Suppressor macrophage (primary cell): ENCODE measurements at regions not wholly inside any gene's neighbourhood (a gene's known extent, or its start where the extent isn't known, plus 50 kb on each side); places are given as distances from the start of the nearest gene placed in this dataset.
"Not testable (repeated sequence)": the region's sequence is repeated elsewhere in the genome, so short reads cannot be mapped to it uniquely, and the experiment has no call there.

Experiments used
- DNase-seq, 4 experiments: peaks; one replicate each; pipeline ENCODE4 v3.0.0-alpha.2; 2020 to 2022

DNA sequence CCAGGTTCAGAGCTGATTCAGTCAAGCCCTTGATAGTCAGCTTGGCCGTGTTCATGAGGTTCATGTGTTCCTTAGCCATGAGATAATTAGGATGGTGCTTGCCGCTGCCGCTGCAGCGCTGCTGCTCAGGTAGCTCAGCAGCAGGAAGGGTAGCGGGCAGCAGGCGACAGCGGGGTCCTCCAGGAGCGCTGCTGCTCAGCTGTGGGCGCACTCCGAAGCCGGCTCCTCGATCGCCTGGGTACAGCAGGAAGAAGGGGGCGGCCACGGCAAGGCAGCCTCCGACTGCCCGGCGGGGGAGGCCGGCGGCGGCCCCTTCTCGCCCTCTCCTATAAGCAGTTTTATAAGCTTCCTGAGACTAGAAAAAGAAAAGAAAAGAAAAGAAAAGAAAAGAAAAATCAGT, 1253.6 kb downstream of the EFNA5 start:
- DNase-seq = no peak

DNA sequence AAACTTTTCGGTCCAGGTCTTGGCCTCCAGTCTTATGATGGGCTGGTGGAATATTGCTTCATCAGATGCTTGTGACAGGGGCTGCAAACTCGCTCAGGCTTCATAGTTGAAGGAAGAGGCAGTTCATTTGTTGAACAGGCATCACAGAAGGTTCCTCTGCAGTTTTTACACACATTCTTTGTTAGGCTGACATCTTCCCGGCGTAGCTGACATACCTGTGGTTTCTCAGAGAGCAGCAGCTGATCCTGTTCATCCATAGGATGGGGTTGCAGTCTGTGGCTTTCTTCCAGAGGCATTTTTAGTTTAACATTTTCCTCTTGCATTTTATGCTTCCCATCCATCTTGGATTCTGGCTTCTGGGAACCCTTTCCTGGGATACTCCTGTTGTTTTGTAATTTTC, 1255.2 kb downstream of the EFNA5 start:
- no peak for DNase-seq

DNA sequence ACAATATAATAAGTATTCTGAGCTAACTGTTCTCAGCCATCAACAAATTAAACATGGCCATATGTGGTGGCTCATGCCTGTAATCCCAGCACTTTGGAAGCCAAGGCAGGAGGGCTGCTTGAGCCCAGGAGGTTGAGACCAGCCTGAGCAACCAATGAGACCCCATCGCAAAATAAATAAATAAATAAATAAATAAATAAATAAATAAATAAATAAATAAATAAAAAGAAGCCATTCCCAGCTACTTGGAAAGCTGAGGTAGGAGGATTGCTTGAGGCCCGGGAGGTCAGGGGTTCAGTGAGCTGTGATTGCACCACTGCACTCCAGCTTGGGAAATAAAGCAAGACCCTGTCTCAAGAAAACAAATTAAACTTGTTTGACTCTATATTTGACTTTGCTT, 1256.4 kb downstream of the EFNA5 start:
- DNase-seq = no peak

DNA sequence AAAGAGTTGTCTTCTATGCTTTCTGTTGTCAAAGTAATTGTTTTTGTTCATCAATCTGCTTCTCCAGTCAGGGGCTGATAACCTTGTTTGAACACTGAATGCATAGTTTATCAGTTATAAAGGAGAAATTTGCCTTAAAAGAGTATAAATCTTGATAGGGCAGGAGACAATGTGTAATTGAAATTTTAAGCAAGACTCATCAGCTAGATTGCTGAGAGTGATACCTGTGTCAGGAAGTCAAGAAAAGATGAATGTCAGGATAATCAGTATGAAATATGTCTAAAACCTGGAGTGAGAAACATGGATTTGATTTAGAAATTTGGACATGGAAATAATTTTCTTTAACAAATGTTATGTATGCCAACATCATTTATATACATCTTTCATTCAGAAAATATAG, 1258.1 kb downstream of the EFNA5 start:
- DNase-seq = no peak

DNA sequence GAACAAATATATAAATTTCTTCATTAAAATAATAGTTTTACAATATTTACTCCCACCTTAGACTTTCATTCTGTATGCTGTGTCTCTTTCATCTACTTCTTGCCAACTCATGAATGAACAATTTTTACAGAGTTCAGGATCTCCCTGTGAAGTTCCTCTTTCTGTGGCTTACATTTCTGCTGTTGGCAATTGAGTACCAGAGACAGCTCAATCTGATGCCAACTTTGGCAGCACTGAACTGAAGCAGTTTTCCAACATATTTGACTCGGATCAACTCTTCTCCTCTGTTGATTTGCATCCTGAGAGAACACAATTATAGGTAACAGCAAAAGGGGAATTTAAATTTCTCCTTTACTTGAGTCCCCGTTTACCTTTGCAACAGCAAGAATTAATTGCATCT, 1262.2 kb downstream of the EFNA5 start:
- DNase-seq = no peak

DNA sequence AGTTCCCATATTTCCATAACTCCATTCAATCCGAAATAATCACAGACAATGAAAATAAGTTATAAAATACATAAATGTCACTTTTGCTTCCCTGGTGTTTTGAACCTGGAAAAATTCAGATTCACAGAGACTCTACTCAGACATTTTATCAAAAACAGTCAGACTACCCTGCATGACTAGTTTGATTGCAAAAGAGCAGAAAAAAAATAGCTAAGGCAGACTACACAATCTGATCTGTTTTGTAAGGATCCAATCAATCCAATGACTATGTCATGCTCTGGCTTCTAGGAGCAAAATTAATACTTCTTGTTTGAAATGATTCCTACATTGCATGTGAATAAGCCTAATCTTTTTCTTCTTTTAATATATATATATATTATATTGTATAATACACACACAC, 1262.6 kb downstream of the EFNA5 start:
- DNase-seq = no peak

DNA sequence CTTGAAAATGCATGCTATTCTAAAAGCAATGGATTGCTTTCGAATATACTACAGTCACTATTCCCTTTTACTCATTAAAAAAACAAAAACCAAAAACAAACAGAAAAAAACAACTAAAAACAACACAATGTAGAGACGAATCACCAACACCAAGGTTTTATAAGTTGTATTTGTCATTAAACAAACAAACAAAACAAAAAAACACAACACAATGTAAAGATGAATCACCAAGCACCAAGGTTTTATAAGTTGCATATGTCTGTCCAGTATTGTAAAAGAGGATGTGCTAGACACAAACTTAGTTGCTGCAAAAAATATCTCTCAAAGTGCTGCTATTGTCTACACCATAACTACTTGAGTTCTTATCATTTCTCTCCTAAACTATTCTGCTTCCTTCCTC, 1269.2 kb downstream of the EFNA5 start:
- DNase-seq = no peak

DNA sequence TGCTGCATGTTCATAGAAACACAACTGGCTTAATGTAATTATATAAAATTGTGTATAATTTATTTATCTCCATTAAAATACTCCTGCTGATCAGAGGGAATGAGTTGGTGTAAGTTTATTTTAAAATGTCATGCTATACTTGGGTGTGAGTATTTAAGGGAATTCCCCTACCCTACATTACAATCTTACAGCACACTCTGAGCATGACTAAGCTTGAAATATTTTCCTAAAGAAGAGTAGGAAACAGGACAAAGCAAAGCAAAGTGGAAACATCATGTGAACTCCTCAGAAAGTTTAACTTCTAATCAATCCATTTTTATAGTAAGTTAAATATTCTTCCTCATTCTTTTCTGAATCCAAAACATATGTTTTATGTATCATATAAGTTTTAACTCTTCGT, 1271.3 kb downstream of the EFNA5 start:
- no peak for DNase-seq

DNA sequence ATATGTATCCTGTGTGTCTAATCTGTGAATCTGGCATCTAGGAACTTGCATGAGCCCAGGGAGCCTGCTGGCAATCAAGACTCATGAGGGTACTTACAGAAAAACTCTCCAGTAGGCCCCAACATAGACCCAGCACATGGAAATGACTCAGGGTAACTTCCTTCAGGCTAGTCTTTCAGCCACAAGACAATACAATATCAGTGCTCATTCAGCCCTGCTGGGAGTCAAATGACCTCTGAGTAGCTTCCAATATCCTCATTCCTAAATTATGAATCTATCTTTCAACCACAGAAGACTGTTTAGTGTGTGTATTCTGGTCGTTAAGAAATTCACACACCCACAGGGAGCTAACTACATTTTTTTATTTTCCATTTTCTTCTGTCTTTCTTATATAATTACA, 1273.0 kb downstream of the EFNA5 start:
- DNase-seq = no peak

DNA sequence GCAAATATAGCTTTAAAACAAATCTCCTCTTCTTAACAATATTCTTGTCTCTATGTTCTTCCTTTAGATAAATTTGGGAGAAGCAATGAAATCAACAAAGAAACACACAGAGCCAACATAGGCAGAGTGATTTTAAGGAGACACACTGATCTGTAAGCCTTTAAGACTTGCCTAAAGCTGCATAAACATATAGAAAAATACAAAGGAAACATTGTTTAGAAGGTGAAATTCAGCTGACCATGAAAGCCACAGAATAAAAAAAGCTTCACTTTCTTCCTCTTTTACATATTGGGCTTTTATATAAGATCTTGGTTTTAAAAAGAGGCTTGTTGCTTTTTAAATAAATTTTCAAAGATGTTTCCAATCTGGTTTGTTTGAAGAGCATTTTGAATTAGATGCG, 1277.5 kb downstream of the EFNA5 start:
- no peak for DNase-seq

DNA sequence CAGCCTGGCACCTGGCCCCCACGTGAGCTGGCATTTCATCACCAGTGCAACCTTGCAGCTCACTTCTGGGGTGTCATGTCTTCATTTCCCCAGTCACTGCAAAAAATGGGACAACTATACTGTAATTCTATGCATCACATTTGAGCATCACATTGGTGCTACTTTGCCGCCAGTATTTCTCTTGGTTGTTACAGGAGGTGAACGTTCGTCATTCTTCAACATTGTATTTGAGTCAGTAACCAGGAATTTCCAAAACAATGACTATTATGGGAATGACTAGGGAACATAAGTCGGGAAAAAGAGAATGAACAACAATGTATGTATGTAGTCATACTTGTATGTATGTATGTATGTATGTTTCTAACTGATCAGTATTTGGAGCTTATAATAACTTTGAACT, 1278.0 kb downstream of the EFNA5 start:
- DNase-seq = no peak

DNA sequence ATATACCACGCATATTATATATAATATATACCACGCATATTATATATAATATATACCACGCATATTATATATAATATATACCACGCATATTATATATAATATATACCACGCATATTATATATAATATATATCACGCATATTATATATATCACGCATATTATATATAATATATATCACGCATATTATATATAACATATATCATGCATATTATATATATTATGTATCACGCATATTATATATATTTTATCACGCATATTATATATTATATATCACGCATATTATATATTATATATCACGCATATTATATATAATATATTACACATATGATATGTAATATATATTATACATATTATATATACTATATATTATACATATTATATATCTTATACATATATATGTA, 1283.0 kb downstream of the EFNA5 start:
- not testable (repeated sequence) for DNase-seq

DNA sequence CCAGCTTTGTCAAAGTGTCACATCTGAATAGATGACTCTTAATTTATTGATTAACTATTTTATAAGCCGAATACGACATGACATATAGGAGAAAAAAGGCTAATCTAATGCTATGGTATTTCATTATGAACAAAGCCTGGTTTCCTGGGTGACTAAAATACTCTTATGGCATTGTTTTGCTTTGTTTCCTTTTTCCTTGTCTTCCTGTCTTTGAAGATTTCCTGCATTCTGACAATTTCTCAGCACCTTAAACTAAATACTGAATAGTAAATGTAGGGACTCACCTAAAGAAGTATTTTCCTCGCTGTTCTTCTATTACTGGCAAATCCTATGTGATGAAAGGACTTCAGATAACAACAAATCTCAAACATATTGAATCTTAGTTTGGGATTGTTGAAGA, 1284.5 kb downstream of the EFNA5 start:
- DNase-seq = no peak

DNA sequence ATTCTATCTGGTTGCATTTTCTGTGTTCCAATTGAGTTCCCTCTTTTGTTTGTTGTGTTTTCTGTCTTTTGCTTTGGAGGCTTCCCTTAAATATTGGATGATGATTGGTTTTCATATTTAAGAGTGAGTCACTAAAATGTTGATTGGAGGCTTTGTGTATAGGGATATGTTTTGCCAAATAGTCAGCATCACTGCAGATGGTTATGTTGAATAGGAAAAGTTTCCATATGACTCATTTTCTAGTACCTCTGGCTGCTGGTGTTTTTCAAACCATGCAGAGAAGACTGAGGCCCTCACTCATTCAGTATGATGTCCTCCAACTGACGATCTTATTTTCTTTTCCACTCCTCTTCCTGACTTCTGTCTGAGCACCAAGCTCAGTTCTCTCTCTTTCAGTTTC, 1290.0 kb downstream of the EFNA5 start:
- no peak for DNase-seq

DNA sequence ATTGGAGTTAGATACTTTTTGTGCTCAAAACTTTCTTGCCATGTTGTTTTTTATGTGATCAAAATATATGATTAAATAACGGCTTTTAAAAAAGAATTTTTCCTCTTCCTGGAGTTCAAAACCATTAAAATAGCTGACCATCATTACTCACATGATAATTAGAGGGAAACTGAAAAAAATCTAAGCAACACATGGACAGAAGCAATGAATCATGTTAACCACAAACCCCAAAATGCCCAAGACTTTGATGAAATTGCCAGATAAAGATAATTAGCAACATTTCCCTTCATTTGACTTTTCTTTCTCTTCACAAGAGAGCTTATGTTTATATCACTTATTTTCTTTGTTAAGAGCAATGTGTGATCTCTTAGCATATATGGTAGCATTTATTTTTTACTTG, 1294.2 kb downstream of the EFNA5 start:
- DNase-seq = no peak

DNA sequence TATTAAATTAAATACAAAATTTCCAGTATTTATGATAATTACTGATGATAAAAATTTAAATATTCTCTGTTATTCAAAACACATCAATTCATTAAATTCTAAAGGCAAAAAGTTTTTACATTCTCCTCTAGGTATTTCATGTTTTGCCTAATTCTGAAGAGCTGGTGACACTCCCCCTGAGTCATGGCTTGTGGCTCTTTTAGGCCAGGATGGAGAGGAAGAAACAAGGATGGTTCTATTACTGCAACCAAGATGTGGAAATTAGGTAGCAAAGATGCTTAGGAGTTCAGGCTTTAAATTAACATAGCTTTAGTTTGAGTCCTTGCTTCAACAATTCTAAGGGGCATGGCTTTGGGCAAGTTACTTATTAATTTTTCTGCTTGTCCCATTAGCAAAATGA, 1295.8 kb downstream of the EFNA5 start:
- DNase-seq = no peak

DNA sequence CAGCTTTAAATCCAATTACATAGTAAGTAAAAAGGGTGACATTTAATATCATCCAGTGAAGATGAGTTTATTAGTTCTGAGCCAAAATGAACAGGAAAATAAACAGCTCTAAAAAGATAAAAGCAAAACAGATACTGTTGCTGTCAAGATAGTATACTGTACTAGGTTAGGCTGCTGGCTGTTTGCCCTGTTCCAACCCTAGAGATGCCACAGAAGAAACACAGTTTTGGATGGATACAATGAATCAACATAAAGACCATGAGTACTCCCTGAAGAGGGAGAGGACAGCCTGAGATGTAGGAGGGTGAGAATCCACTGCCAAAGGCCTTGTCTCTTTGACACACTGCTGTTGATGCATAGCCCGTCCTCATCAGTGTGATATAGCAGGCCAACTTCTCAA, 1302.7 kb downstream of the EFNA5 start:
- no peak for DNase-seq

DNA sequence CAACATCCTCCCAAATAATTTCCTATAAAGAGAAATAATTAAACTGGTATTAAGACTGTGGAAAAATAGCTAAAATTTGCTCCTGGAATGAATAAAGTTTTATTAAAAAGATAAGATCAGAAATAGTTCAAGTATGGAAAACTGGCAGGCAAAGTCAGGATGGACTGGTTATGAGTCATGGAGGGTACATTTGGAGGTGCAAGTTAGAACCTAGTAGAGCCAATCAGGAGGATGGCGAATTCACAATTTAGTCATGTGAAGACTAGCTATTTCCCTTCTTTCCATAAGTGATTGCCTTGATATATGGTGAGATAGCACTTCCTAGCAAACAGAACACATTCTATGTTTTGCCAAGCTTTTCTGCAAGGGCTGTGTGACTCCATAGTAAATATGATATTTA, 1303.5 kb downstream of the EFNA5 start:
- DNase-seq = no peak

DNA sequence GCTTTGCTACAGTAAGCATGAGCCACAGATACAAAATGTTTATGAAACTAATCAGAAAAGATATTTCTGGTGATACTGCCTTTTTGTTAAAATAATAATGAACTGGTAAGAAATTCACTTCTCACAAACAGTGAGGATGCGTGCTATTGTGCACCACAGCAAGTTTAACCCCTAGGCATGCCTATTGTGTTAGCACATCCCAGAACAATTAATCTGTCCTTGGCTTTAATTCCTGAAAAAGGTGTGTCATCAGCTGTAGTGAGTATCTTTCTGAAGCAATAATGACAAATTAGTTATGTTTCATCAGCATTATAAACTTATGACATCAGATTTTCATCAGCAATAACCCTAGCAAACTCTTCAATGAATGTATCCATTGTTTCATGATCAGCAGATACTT, 1307.2 kb downstream of the EFNA5 start:
- no peak for DNase-seq

DNA sequence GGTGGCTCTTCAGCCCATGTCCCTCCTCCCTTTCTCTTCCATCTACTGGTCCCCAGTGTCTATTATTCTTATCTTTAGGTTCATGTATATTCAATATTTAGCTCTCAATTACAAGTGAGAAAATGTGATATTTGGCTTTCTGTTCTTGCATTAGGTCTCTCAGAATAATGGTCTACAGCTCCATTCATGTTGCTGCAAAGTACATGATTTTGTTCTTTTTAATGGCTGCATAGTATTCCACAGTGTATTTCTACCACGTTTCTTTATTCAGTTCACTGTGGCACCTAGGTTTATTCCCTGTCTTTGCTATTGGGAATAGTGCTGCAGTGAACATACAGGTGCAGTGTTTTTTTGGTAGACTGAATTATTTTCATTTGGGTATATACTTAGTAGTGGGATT, 1308.8 kb downstream of the EFNA5 start:
- DNase-seq = no peak

DNA sequence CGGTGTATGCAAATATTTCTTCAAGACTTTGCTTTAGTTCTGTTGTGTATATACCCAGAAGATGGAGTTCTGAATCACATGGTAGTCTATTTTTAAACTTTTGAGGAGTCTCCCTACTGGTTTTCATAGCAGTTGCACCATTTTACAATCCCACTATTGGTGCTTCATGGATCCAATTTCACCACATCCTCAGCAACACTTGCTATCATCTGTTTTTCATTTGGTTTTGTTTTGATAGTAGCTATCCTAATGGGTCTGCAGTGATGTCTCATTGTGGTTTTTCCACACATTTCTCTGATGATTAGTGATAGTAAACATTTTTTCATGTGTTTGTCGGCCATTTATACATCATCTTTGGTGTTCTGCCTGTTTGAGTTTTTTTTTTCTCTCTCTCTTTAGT, 1339.3 kb downstream of the EFNA5 start:
- no peak for DNase-seq

DNA sequence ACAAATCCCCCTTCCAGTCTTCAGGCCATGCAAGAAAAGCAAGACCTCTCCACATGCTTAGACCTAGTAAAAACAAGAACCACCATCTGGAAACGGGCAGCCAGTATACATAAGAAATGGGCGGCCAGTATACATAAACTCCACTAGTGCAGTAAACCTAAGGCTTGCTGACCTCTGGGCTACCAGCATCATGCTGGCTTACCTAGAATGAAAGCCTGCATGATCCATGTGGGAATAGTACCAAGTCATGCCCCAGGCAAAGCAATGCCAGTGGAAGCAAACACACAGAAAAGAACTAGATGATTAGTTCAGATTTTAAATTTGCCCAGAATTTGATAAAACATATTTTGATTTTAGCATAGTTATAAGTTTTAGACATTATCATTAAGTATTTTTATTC, 1346.4 kb downstream of the EFNA5 start:
- no peak for DNase-seq

DNA sequence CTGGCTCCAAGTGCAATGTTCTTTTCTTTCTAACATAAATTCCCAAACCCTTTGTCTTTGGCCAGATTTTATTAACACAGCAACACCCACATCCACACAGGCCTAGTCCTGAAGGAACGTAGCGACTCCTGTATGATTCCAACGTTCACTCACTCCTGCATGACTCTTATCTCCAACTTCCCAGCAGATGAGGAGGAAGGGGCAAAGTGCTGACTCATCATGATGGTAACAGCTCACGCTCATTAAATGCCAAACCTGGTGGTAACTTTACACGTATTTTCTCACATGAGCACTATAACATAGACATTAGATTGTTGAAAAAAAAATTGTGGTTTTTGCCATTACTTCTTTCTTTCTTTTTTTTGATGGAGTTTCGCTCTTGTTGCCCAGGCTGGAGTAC, 1349.5 kb downstream of the EFNA5 start:
- no peak for DNase-seq

DNA sequence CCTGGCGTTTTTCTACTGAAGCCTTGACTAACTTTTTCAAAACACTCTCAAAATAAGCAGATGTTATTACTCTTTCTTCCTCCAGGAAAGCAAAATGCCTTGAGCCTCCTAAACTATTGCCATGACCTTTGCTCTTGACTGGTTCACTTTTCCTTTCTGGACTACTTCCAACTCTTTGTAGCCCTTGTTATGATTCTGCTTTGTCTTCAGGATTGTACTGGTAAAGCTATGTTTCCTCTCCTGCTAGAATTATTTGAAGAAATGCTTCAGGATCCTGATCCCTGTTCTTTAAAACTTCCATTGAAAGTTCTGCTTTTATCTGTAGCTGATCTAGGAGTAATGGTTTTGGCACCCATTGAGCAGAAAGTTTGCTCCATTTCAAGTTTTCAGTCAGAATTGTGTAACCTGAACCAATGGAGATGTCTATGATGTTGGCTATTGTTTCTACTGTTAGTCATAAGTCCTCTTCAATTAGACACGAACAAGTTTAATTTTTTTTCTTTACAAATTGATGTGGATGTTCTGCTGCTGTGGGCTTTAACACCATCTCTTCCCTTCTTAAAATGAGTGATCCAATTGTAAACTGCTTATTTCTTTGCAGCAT, 1356.4 kb downstream of the EFNA5 start:
- no peak for DNase-seq

DNA sequence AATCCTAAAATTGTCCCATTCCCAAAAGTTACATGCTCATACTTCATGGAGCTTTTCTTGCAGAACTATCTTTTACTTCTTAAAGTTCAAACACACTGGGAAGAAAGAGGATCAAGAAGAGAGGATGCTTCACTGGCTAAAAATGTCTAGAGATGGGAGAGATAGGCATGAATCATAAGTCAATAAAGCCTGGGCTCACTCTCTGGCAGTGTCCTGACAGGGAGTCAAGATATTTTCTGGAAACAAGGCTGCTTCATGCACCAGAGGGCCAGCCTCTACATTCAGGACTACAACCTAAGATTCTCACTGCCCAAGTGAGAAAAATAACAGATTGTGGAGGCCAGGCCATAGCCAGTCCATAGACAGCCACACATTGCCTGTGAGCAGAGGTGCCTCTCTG, 1358.4 kb downstream of the EFNA5 start:
- no peak for DNase-seq
